NCI-H1436 treated with DMSO at 0.1 percent for 48 hours (cell line): ENCODE measurements at regions not wholly inside any gene's neighbourhood (a gene's known extent, or its start where the extent isn't known, plus 50 kb on each side); places are given as distances from the start of the nearest gene placed in this dataset.
"Not testable (repeated sequence)": the region's sequence is repeated elsewhere in the genome, so short reads cannot be mapped to it uniquely, and the experiment has no call there.

Experiments
- DNase-seq: peaks from one replicate; lab custom pipeline; 2025; lab: John Stamatoyannopoulos, UW

DNA sequence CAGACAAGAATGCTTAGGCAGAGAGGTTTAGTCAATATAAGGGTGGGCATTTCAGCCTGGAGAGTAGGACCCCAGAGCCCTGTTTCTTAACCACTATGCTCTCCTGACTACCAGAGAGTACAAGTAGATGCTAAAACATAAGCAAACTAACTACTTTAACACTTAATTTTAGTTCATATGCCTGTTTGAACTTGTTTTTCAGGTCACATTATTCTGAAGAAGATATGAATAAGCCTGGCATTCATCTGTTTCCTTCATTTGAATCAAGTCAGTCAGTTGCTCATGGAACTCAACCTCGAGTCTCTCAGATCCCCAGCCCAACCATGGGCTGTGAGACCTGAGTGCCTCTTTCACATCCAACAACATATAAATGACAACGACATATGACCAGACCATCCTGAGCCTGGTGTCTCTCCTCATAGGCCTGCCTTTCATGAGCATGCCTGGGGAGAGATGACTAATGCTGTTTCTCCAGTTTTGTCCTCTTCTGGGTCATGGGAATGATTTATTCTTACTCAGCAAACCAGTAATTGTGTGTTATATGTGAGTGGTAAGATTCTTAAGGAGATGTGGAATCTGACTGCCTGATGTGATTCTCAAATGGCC, 251.1 kb upstream of the BTG1 start:
- no peak for DNase-seq

DNA sequence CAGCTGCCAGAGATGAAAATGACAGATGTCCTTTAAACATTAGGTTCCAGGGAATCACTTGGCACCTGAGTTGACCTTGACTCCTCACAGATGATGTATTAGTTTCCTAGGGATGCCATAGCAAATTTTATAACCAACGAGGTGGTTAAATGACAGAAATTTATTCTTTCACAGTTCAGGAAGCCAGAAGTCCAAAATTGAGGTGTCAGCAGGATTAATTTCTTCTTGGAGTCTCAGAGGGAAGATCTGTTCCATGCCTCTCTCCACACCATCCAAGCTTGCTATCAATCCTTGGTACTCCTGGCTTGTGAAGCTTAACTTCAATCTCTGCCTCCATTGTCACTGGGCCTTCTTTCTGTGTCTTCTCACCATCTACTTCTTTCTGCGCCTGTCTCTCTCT, 249.7 kb upstream of the BTG1 start:
- no peak for DNase-seq

DNA sequence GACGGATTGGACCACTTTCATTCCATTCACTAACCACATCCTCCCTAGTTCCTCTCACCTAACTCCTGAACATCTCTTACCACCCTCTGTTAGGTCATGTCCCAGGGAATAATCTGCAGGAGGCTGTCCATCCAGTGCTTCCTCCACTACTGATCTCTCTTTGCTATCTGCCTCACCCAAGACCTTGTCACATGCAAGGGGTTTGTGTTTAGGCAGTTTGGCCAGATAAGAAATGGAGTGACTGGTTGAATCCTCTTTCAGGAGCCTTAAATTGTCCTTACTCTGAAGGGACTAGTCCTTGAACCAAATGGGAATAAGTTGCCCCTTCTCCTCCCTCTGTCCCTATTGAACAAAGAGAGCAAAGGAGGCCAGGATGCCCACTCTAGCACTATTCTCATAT, 249.2 kb upstream of the BTG1 start:
- no peak for DNase-seq

DNA sequence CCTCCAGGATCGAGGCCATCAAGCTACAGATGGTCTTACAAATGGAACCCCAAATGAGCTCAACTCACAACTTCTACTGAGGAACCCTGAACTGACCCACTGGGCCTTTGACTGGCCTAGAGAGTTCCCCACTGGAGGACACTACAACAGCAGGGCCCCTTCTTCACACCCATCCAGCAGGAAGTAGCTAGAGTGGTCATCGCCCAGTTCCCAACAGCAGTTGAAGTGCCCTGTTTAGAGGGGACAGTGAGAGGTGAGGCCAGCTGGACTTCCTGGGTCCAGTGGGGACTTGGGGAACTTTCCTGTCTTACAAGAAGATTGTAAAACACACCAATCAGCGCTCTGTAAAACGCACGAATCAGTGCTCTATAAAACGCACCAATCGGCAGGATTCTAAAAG, 247.9 kb upstream of the BTG1 start:
- DNase-seq = no peak

DNA sequence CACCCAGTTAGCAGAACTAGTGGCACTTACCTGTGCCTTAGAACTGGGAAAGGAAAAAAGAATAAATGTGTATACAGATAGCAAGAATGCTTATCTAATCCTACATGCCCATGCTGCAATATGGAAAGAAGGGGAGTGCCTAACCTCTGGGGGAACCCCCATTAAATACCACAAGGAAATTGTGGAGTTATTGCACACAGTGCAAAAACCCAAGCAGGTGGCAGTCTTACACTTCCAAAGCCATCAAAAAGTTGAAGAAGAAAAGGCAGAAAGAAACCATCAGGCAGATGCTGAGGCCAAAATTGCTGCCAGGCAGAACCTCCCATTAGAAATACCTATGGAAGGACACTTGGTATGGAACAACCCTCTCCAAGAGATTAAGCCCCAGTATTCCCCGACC, 246.1 kb upstream of the BTG1 start:
- DNase-seq = not testable (repeated sequence)

DNA sequence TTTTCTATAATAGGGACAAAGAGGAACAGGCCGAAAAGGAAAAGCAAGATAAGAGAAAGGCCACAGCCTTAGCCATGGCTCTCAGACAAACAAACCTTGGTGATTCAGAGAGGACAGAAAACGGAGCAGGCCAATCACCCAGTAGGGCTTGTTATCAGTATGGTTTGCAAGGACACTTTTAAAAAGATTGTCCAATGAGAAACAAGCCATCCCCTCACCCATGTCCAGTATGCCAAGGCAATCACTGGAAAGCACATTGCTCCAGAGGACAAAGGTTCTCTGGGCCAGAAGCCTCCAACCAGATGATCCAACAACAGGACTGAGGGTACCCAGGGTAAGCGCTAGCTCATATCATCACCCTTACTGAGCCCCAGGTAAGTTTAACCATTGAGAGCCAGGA, 243.8 kb upstream of the BTG1 start:
- no peak for DNase-seq

DNA sequence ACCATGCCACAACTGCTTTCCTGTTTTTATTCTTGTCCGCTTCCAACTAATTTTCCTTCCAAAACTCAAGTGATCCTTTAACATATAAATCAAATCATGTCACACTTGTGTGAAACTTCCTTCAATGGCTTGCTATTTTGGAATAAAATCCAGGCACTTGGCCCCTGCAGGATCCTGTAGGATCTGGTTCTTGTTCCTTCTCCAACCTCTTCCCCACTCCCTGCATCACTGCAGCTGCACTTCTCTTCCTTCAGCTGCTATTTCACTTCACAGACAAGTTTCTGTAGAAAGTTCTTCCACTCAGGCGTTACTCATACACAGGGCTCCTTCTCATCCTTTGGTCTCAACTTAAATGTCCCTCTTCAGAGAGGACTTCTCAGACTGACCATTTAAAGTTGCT, 239.7 kb upstream of the BTG1 start:
- DNase-seq = no peak

DNA sequence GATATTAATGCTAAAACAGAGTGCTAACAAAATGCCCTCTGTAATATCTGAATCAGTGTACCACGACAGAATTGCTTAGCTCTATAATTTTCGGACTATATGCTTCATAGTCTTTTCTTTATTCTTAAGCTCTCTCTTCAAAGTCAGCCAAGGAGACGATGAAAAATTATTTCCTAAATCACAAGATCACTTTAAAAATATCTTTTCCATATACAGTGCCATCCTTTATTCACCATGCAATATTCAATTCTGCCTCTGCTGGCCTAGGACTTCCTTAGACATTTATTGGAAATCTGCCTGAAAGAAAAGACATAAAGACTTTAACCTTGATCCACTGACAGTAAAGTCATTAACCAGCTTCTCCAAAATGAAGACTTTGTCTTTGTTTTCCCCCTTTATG, 238.9 kb upstream of the BTG1 start:
- no peak for DNase-seq

DNA sequence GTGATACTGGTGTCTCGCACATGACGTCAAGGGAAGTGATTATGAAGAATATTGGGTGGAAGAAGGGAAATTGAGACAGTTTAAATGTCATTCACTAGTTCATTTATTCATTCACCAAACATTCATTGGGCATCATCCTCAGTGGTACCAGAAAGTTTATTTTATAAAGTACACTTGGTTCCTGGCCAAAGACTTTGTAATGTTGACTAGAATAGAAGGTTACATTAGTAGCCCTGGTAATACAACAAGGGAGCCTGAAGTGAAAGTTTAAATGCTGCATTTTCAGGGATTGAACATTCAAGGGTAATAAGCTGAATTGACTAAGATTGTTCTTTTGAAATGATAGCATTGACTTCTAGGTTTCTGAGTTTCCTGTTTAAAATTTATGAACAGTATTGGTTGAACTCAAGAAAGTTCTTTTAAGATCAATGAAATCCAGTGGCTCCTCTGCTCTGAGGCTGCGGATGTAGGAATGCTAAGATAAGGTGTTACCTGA, 236.8 kb upstream of the BTG1 start:
- no peak for DNase-seq

DNA sequence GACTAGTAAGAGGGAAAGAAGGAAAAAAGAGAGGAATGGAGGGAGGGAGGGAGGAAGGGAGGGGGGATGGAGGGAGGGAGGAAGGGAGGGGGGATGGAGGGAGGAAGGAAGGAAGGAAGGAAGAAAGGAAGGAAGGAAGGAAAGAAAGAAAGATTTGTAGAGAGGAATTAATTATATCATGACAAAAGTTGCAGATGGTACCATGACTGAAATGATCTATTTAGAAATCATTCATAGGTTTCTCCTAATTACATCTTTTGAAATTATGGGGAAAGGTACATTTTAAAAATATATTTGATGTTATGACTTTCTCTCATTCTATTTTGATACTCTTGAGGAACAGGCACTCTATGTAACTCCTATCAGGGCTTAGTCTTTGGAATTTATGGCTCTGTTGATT, 236.2 kb upstream of the BTG1 start:
- no peak for DNase-seq

DNA sequence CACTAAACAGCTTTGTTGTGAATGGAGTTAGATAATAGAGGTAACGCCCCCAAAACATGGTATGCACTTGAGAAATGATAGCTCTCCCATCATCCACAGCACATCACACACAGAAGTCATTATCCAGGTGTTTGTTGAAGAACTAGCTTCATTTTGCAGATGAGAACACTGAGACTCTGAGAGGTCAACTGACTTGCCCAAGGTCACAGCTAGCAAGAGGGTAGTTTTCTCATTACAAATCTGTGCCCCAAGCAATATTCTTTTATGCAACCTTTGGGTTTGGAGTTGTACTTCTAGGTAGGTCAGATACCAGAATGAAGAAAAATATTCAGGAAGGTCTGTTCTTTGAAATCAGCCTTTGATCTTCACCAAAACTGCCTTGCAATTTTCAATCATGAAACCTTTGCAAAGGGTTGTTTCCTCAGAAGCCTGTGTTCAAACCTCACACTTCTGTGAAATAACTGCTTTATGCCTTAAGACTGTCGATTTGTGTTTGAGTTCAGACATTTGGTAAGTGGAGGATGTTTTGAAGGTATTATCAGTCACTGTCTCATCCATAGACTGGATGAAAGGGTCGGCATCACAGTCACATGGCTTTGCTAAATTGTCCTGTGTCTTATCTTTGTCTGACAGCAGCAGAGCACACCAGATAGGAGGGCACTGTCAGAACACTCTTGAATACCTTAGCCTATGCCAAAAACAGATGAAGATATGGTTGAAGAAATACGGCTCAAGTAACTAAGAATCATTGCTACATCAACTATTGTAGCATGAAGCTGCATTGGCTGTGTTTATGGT, 233.2 kb upstream of the BTG1 start:
- DNase-seq = no peak

DNA sequence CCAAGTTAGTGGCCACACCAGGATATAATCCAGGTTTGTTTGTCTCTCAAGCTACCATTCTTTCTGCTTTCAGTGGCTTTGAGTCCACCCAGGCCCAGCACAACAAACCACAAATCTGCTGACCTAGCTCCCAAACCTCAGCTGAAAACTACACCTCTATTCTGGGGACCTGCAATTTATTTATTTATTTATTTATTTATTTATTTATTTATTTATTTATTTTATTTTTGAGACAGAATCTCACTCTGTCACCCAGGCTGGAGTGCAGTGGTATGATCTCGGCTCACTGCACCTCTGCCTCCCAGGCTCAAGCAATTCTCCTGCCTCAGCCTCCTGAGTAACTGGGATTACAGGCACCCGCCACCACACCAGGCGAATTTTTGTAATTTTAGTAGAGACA, 229.9 kb upstream of the BTG1 start:
- not testable (repeated sequence) for DNase-seq

DNA sequence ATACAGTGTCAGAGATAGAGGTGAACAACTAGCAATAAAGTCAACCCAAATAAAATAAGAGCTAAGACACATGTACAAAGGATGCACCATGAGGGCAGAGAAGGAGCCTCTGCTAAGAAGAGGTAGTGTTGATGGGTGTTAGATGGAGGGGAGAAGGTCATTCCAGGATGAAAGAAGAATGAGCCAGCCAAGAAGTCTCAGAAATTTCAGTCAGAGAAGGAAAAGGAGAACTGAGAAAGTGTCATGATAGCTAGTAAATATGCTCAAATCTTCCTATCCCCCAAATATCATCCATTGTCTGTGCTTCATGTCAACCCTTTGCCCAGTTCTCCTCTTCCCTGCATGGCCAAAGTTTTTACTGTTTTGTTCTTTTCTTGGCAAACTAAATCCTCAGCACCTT, 225.2 kb upstream of the BTG1 start:
- DNase-seq = no peak

DNA sequence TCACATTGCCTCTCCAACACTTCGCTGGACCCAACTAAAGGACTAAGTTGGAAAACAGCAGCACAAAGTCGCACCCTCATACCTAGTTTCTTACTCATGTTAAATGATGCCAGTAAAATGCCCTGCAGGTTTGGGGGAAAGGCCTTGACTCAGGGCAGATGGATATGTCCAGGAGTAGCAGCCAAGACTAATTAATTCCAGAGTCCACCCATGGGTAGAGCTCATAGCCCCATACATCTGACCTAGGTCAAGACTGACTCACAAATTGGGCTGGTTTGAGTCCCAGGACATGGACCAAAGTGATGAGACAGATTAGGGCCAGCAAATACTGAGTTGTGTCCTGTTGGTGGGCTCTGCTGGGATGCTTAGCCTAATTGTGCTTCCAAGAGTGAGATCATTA, 224.0 kb upstream of the BTG1 start:
- DNase-seq = no peak

DNA sequence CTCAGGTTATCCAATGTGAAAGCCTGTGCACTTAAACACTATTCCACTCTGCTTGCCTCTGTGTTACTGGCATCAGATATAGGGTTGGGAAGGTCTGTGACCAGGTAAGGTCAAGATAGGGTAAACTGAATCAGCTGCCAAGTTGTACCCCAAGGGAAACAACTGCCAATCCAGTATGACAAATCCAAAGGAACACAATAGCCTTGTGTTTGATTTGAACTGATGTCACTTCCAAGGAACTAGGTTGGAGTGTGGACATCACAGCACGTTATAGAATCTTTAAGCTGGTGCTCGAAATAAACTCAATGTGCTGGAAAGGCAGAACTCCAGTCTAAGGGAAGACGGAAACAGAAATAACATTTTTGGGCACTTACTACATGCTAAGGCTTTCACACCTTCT, 223.4 kb upstream of the BTG1 start:
- no peak for DNase-seq

DNA sequence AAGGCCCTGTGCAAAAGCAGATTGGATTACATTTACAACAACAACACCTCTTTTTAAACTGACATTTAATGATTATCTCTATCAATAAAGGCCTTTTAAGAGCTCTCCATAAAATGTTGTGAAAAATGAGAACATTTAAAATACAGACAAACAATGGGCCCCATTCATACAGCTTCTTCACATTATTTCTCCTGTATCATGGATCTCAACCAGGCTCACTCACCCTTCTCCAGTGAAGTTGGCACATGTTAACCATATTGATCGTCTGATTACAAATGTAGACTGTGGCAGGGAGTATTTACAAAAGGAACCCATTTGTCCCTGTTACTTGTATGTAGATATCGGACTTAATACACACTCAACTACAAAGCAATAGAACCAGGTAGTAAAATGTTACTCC, 220.2 kb upstream of the BTG1 start:
- DNase-seq = no peak

DNA sequence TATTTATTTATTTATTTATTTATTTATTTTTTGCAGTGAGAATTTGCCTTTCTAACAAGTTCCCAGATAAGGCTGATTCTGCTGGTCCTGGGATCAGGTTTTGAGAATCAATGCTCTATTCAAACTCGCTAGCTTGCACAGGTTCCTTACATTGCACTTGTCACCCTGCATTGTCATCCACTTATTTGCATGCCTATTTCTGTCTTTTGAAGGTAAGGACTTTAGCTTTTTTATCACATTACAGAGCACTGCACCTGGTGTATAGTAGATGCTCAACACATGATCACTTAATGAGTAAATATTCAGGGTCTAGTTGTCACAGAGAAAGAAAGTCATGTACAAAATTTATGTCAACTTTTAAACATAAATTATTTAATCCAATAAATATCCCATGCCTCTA, 219.7 kb upstream of the BTG1 start:
- no peak for DNase-seq

DNA sequence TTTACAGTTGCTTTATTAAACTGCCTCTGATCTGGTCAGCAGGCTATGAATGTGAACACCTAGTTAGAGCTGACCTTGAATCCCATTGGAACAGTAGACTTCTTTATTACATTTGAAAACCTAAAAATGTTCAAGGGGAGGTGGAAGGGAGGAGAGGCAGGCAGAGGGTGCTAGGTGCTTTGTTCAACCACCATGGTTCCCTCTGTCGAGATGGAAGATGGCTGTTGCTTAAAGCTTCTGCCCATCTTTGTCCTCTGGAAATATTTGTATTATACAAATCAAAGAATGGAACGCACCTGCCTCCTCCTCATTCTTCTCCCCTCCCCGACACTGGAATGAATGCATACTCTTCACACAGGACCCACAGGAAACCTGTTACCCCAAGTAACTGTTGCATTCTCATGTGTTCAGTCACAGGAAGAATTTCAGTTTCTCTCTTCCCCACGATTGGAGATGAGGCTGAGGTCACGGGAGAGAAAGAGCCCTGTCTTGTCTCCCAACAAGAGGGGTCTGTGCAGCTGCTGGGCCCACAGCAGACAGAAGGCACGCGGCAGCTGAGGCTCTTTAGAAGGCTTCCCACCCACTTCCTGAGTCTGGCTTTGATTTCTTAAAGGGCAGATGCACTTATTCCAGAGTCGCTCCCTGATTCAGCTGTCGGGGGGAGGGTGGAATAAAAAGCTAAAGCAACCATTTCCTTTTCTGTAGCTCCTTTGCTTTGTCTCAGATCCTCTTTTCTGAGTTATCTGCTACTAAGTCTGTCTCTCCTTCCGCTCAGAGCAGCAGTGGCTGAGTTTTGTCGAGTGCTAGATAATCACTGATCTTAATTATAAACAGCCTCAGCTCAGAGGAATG, 217.9 kb upstream of the BTG1 start:
- DNase-seq = no peak

DNA sequence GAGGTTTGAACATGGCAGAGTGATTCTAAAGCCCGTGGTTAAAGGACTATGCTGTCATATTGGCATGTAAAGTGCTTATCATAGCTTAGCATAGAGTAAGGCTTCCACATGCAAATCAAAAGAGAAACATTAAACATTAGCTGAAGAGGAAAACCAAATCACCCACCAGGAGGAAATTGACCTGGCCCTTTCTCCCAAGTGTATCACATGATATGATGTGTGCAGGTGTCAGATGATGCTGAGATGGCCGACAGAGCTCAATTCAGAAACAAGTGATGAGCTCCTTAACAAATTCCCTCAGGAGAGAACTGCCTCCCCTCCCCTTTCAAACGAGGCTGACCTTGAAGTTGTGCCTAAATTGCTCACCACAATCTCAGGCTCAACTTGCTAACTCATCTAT, 217.1 kb upstream of the BTG1 start:
- DNase-seq = no peak

DNA sequence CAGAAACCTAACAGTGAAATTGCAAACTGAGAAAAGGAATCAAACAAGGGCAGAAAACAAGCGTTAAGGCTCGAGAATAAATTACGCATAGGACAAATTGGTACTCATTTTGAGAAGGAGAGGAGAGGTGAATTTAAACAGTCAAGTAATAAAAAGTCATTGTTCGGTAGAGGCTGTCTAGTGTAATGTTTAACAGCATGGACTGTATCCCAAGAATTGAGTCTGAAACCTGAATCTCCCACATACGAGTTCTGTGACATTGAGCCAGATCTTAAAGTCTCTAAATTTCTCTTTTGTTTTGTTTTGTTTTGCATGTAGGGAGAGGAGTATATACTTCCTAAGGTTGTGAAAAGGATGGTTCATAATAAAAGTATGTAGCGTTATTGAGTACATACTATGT, 216.5 kb upstream of the BTG1 start:
- no peak for DNase-seq

DNA sequence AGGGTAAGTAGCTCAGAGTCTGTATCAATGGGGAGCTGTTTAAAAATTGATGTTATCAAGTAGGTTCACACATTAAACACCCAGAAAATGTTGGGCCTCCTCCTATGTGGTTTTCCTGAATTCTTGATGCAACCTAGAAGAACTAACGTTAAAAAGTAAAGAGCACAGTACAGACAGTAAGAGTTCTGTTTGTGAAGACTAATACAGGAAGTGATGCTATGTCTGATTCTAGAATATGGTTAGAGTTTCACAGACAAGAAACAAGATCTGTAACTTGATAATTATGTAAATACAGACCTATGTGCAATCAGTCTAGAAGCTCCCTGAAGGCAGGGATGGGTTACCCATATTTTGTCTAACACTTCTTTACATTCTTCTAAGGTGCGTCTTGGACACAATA, 214.9 kb upstream of the BTG1 start:
- no peak for DNase-seq

DNA sequence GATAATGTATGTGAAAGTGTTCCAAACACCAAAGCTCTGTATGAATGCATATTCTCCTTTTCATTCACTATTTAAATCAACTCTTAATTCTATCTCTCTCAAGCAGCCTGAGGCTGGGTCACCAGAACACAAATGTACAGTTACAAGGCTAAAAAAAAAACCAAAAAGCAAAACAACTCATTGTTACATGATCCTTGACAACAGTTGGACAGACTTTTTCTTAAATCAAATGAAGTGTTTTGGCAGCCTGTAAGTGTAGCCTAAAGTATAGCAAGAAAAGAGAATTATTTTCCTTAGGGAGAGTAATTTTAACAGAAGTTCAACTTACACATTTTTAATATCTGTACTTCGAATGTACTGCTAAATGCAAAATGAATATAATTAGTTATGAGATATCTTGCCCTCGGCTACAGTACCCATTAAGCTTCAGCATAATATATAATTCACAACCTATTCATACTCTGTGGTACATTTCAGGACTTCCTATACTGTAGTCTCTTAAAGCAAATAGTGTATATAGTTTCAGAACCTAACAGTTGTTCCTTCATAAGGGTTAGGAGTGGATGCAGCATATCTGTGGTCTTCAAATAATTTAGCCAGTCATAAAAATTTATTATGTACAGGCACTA, 214.0 kb upstream of the BTG1 start:
- no peak for DNase-seq
